SK-N-SH treated with all-trans-retinoic acid at 6 μM for 48 hours (cell line): ENCODE measurements at regions not wholly inside any gene's neighbourhood (a gene's known extent, or its start where the extent isn't known, plus 50 kb on each side); places are given as distances from the start of the nearest gene placed in this dataset.

Experiments
- ATAC-seq: fragments of 200-7000 bp; cut with Tn5 transposase; 3 replicates; pipeline ENCODE4 v1.9.1; 2020; ENCODE audit warnings: mild to moderate bottlenecking, moderate library complexity
- ARNTL ChIP-seq: fragments of 450-650 bp; formaldehyde crosslinking; IDR thresholded peaks from 2 replicates; pipeline ENCODE4 v1.5.0; 2020; ENCODE audit warnings: low read depth, mild to moderate bottlenecking, moderate library complexity, borderline replicate concordance
- CREB5 ChIP-seq: fragments of 250-450 bp; sonication (Bioruptor Pico); IDR thresholded peaks from 2 replicates; pipeline ENCODE4 v1.5.1; 2020; ENCODE audit warnings: low read depth, mild to moderate bottlenecking, moderate library complexity
- CSRNP3 ChIP-seq: fragments of 250-450 bp; sonication (Bioruptor Pico); IDR thresholded peaks from 2 replicates; pipeline ENCODE4 v1.5.1; 2021; ENCODE audit warnings: mild to moderate bottlenecking, moderate library complexity
- ESRRG ChIP-seq: fragments of 250-450 bp; sonication (Bioruptor Pico); IDR thresholded peaks from 2 replicates; pipeline ENCODE4 v1.6.1; 2021; ENCODE audit warnings: mild to moderate bottlenecking
- GLIS3 ChIP-seq: fragments of 250-450 bp; sonication (Bioruptor Pico); IDR thresholded peaks from 2 replicates; pipeline ENCODE4 v1.5.0; 2020; ENCODE audit warnings: mild to moderate bottlenecking, moderate library complexity
- PATZ1 ChIP-seq: fragments of 250-450 bp; sonication (Bioruptor Pico); IDR thresholded peaks from 2 replicates; pipeline ENCODE4 v1.8.0; 2020; ENCODE audit warnings: mild to moderate bottlenecking, moderate library complexity, borderline replicate concordance
- POU6F1 ChIP-seq: fragments of 250-450 bp; sonication (Bioruptor Pico); IDR thresholded peaks from 2 replicates; pipeline ENCODE4 v1.8.0; 2021; ENCODE audit warnings: low read depth, mild to moderate bottlenecking, moderate library complexity, borderline replicate concordance
- TOX ChIP-seq: fragments of 250-450 bp; sonication (Bioruptor Pico); IDR thresholded peaks from 2 replicates; pipeline ENCODE4 v1.8.0; 2021; ENCODE audit warnings: mild to moderate bottlenecking, moderate library complexity, borderline replicate concordance
- TSHZ2 ChIP-seq: fragments of 250-450 bp; sonication (Bioruptor Pico); IDR thresholded peaks from 2 replicates; pipeline ENCODE4 v1.5.0; 2020; ENCODE audit warnings: mild to moderate bottlenecking, moderate library complexity
- ZC3H10 ChIP-seq: fragments of 250-450 bp; sonication (Bioruptor Pico); IDR thresholded peaks from 2 replicates; pipeline ENCODE4 v1.5.1; 2021; ENCODE audit warnings: mild to moderate bottlenecking, moderate library complexity
- ZFP3 ChIP-seq: fragments of 250-450 bp; sonication (Bioruptor Pico); IDR thresholded peaks from 2 replicates; pipeline ENCODE4 v1.5.0; 2020; ENCODE audit warnings: mild to moderate bottlenecking, moderate library complexity
- ZFP30 ChIP-seq: fragments of 450-650 bp; formaldehyde crosslinking; IDR thresholded peaks from 2 replicates; pipeline ENCODE4 v1.5.0; 2022; ENCODE audit warnings: mild to moderate bottlenecking, moderate library complexity
- ZNF565 ChIP-seq: fragments of 450-650 bp; formaldehyde crosslinking; conservative IDR thresholded peaks from 2 replicates; pipeline ENCODE4 v1.5.0; 2020; ENCODE audit warnings: low read depth, mild to moderate bottlenecking, moderate library complexity
- ZNF70 ChIP-seq: fragments of 450-650 bp; formaldehyde crosslinking; IDR thresholded peaks from 2 replicates; pipeline ENCODE4 v1.5.0; 2020; ENCODE audit warnings: mild to moderate bottlenecking, moderate library complexity
- ZNF8 ChIP-seq: fragments of 450-650 bp; formaldehyde crosslinking; IDR thresholded peaks from 2 replicates; pipeline ENCODE4 v1.5.0; 2020; ENCODE audit warnings: mild to moderate bottlenecking, moderate library complexity

- TF ChIP-seq CSRNP3 (no peak), GLIS3 (CRISPR knock-in tag) (no peak), ZC3H10 (no peak), CREB5 (no peak), ZFP30 (CRISPR knock-in tag) (no peak), ESRRG (CRISPR knock-in tag) (no peak), PATZ1 (CRISPR knock-in tag) (no peak), POU6F1 (CRISPR knock-in tag) (no peak), ZNF565 (no peak), TOX (CRISPR knock-in tag) (no peak), ZNF8 (CRISPR knock-in tag) (no peak), ZNF70 (no peak), TSHZ2 (CRISPR knock-in tag) (no peak), ZFP3 (CRISPR knock-in tag) (no peak)
- no peak for ATAC-seq
Measured at GRCh38 chr15:77795446-77795845, 162.7 kb upstream of the LINGO1 start.

- TF ChIP-seq ZC3H10 (no peak), ARNTL (CRISPR knock-in tag) (no peak), GLIS3 (CRISPR knock-in tag) (no peak), POU6F1 (CRISPR knock-in tag) (no peak), PATZ1 (CRISPR knock-in tag) (no peak), CSRNP3 (no peak)
- ATAC-seq, result no peak
Measured at GRCh38 chr15:77791941-77792340, 159.2 kb upstream of the LINGO1 start.
